Natural killer cell (primary cell): ENCODE measurements at regions not wholly inside any gene's neighbourhood (a gene's known extent, or its start where the extent isn't known, plus 50 kb on each side); places are given as distances from the start of the nearest gene placed in this dataset.
A peak's percentile ranks its signal among the peaks of the same experiment; 100 is the strongest.

ENCODE experiments used
- ATAC-seq, 3 donors: fragments of 150-1000 bp in 2 of 3; fragments of 200-7000 bp in 1 of 3; cut with Tn5 transposase; 1 replicate in 1 of 3; 2 replicates in 2 of 3; pipeline ENCODE4 v1.10.0; 2021; ENCODE audit warnings: mild to moderate bottlenecking in 2 of 3, moderate library complexity in 2 of 3
- DNase-seq, 2 donors: peaks; one replicate each; pipeline versions ENCODE4 v3.0.0 to v3.0.0-alpha.2; 2013 to 2021; ENCODE audit warnings: mixed read lengths in 1 of 2
- H3K27ac ChIP-seq: one replicate; pipeline ENCODE4 v1.5.1; 2013; ENCODE audit warnings: mild to moderate bottlenecking, low read length
- H3K27me3 ChIP-seq: one replicate; pipeline ENCODE4 v1.6.1; 2013; ENCODE audit warnings: low read length; ENCODE audit not compliant: control insufficient read depth, insufficient read depth
- H3K36me3 ChIP-seq: one replicate; pipeline ENCODE4 v1.6.1; 2013; ENCODE audit warnings: low read length; ENCODE audit not compliant: control insufficient read depth, insufficient read depth
- H3K4me1 ChIP-seq: one replicate; pipeline ENCODE4 v1.6.1; 2013; ENCODE audit warnings: low read length; ENCODE audit not compliant: control insufficient read depth, insufficient read depth
- H3K4me3 ChIP-seq: one replicate; pipeline ENCODE4 v1.5.1; 2013; ENCODE audit warnings: low read length
- H3K9me3 ChIP-seq: one replicate; pipeline ENCODE4 v1.6.1; 2013; ENCODE audit warnings: low read length; ENCODE audit not compliant: control insufficient read depth, insufficient read depth
- H3K27ac Mint-ChIP-seq, 2 donors: one replicate each; pipeline ENCODE4 v1.8.0; 2022; ENCODE audit warnings: mild to moderate bottlenecking in 2 of 2, mixed read lengths in 2 of 2, moderate library complexity in 1 of 2
- H3K27me3 Mint-ChIP-seq, 2 donors: one replicate each; pipeline ENCODE4 v1.8.0; 2022; ENCODE audit warnings: low read depth in 2 of 2, mixed read lengths in 2 of 2
- H3K36me3 Mint-ChIP-seq: one replicate; pipeline ENCODE4 v1.8.0; 2022; ENCODE audit warnings: mixed read lengths
- H3K4me1 Mint-ChIP-seq, 2 donors: one replicate each; pipeline ENCODE4 v1.8.0; 2022; ENCODE audit warnings: mixed read lengths in 2 of 2
- H3K4me3 Mint-ChIP-seq: one replicate; pipeline ENCODE4 v1.8.0; 2022; ENCODE audit warnings: mild to moderate bottlenecking, moderate library complexity, mixed read lengths
- H3K9me3 Mint-ChIP-seq, 2 donors: one replicate each; pipeline ENCODE4 v1.8.0; 2022; ENCODE audit warnings: mixed read lengths in 2 of 2
- CTCF ChIP-seq: fragments of 200-600 bp; IDR thresholded peaks from one replicate; pipeline ENCODE4 v1.8.0; 2022; ENCODE audit warnings: antibody characterized with exemption
- WGBS: methylation state at CpG from one replicate; pipeline ENCODE4 v1.1.7; 2013; ENCODE audit warnings: missing lambda C conversion rate; ENCODE audit not compliant: insufficient coverage; 5-methylcytosine and 5-hydroxymethylcytosine counted together
- intact Hi-C: fragments of 100-400 bp; cut with micrococcal nuclease; formaldehyde crosslinking; loops from one replicate; pipeline ENCODE4 v1.14.2; 2022

GRCh38 chr6:139640921-139641320 is 266.5 kb upstream of the CITED2 start:
- Mint-ChIP-seq H3K27ac (no peak overlapping the region), H3K27me3 (peaks cover 25 to 48% of the 10 kb centered on the region in 2 donors), H3K4me3 (peak overlapping the region; percentile 69), H3K36me3 (no peaks in the 10 kb centered on the region), H3K9me3 (no peaks in the 10 kb centered on the region), H3K4me1 (peaks cover 16 to 22% of the 10 kb centered on the region in 2 donors)
- Histone ChIP-seq H3K4me1 (peaks cover 3% of the 10 kb centered on the region), H3K36me3 (no peaks in the 10 kb centered on the region), H3K4me3 (no peak overlapping the region), H3K9me3 (no peaks in the 10 kb centered on the region), H3K27me3 (peaks cover 3% of the 10 kb centered on the region), H3K27ac (no peak overlapping the region)
- ATAC-seq (no peak), DNase-seq (no peak)
- intact Hi-C loops: no loop called here
- 44% methylated on average over 4 of the region's 4 CpGs for WGBS
- no peak for TF ChIP-seq CTCF

- Histone ChIP-seq H3K9me3 (no peaks in the 10 kb centered on the region), H3K4me3 (no peak overlapping the region), H3K4me1 (peaks cover 3% of the 10 kb centered on the region), H3K27me3 (peaks cover 4% of the 10 kb centered on the region), H3K27ac (no peak overlapping the region), H3K36me3 (no peaks in the 10 kb centered on the region)
- Mint-ChIP-seq H3K4me3 (peak overlapping the region; percentile 69), H3K27me3 (peaks cover 27 to 51% of the 10 kb centered on the region in 2 donors), H3K9me3 (no peaks in the 10 kb centered on the region), H3K4me1 (peaks cover 16 to 22% of the 10 kb centered on the region in 2 donors), H3K27ac (no peak overlapping the region), H3K36me3 (no peaks in the 10 kb centered on the region)
- ATAC-seq (peak; percentile 44 to 87 (median 74)), DNase-seq (no peak)
- intact Hi-C loops: no loop called here
- no peak for TF ChIP-seq CTCF
- 0% methylated on average over 2 of the region's 3 CpGs for WGBS
These were observed 266.0 kb upstream of the CITED2 start for GRCh38 chr6:139640448-139640847.

- DNase-seq (no peak), ATAC-seq (no peak)
- Mint-ChIP-seq H3K27me3 (peaks cover 27 to 55% of the 10 kb centered on the region in 2 donors), H3K9me3 (no peaks in the 10 kb centered on the region), H3K27ac (no peak overlapping the region), H3K36me3 (no peaks in the 10 kb centered on the region), H3K4me3 (peak overlapping the region; percentile 17), H3K4me1 (peaks cover 16 to 22% of the 10 kb centered on the region in 2 donors)
- Histone ChIP-seq H3K4me1 (peaks cover 3% of the 10 kb centered on the region), H3K9me3 (no peaks in the 10 kb centered on the region), H3K27me3 (peaks cover 6% of the 10 kb centered on the region), H3K27ac (no peak overlapping the region), H3K4me3 (no peak overlapping the region), H3K36me3 (no peaks in the 10 kb centered on the region)
- 93% methylated on average over 3 of the region's 5 CpGs for WGBS
- intact Hi-C loops: no loop called here
- no peak for TF ChIP-seq CTCF
These were observed 265.1 kb upstream of the CITED2 start for GRCh38 chr6:139639507-139639906.

- peaks cover 16 to 22% of the 10 kb centered on the region in 2 donors for H3K4me1 Mint-ChIP-seq
- intact Hi-C loops: no loop called here
- no peak overlapping the region for H3K4me3 Mint-ChIP-seq
- no peaks in the 10 kb centered on the region for H3K36me3 Mint-ChIP-seq
- no peak for DNase-seq
- no peak for TF ChIP-seq CTCF
- H3K27ac ChIP-seq: no peak overlapping the region
- no peaks in the 10 kb centered on the region for H3K9me3 Mint-ChIP-seq
- H3K36me3 ChIP-seq: no peaks in the 10 kb centered on the region
- no peak for ATAC-seq
- no peak overlapping the region for H3K4me3 ChIP-seq
- WGBS: 73% methylated on average over 5 of the region's 5 CpGs
- H3K9me3 ChIP-seq: no peaks in the 10 kb centered on the region
- H3K27ac Mint-ChIP-seq: no peak overlapping the region
- peaks cover 23 to 55% of the 10 kb centered on the region in 2 donors for H3K27me3 Mint-ChIP-seq
- peaks cover 3% of the 10 kb centered on the region for H3K4me1 ChIP-seq
- H3K27me3 ChIP-seq: peaks cover 6% of the 10 kb centered on the region
These were observed 263.9 kb upstream of the CITED2 start for GRCh38 chr6:139638179-139638941.
